PC-9 (cell line): ENCODE measurements at regions not wholly inside any gene's neighbourhood (a gene's known extent, or its start where the extent isn't known, plus 50 kb on each side); places are given as distances from the start of the nearest gene placed in this dataset.

Source experiments
- CTCF ChIP-seq: fragments of 200-600 bp; sonication (generic); conservative IDR thresholded peaks from 2 replicates; pipeline ENCODE4 v1.6.1; 2017; ENCODE audit warnings: mixed run types, antibody characterized with exemption, mild to moderate bottlenecking, moderate library complexity
- EZH2 ChIP-seq: fragments of 200-600 bp; sonication (generic); IDR thresholded peaks from 2 replicates; pipeline ENCODE4 v1.8.0; 2017; ENCODE audit warnings: antibody characterized with exemption, low read depth

- TF ChIP-seq CTCF (no peak), EZH2 (no peak)
Observed at GRCh38 chr15:79492065-79492464, 59.9 kb downstream of the MINAR1 start.
